H1 (cell line): ENCODE measurements at regions not wholly inside any gene's neighbourhood (a gene's known extent, or its start where the extent isn't known, plus 50 kb on each side); places are given as distances from the start of the nearest gene placed in this dataset.

ENCODE experiments used
- CTCF ChIA-PET: fragments of 300-600 bp; sonication (Branson Sonifier 250); formaldehyde crosslinking; loops from one replicate; lab custom pipeline; 2021; ENCODE audit not compliant: partially characterized antibody; lab: Charles Lee
- POLR2A ChIA-PET: fragments of 300-600 bp; sonication (Branson Sonifier 250); formaldehyde crosslinking; loops from one replicate; lab custom pipeline; 2021; ENCODE audit warnings: inconsistent platforms; ENCODE audit not compliant: partially characterized antibody; lab: Charles Lee
- DNase-seq, 2 experiments: peaks; one replicate each; pipeline versions ENCODE4 v3.0.0 to v3.0.0-alpha.2; 2010 to 2022; ENCODE audit warnings: low spot score in 2 of 2, low read depth in 1 of 2, mixed read lengths in 1 of 2
- FAIRE-seq: peaks from 2 replicates; lab custom pipeline; 2011; peaks lifted over from hg19 to GRCh38; lab: Jason Lieb, UNC
- H2AFZ ChIP-seq: 2 replicates; pipeline ENCODE4 v1.8.1; 2012; ENCODE audit warnings: low read length, inconsistent platforms
- H2AK5ac ChIP-seq: 2 replicates; pipeline ENCODE4 v1.6.1; 2013; ENCODE audit warnings: low read depth, low read length
- H2BK120ac ChIP-seq: replicated peaks from 2 replicates; pipeline ENCODE3; 2013; ENCODE audit warnings: low read depth, low read length, inconsistent platforms
- H2BK12ac ChIP-seq: 2 replicates; pipeline ENCODE4 v1.6.1; 2013; ENCODE audit warnings: low read depth, low read length
- H2BK15ac ChIP-seq: 2 replicates; pipeline ENCODE4 v1.6.1; 2013; ENCODE audit warnings: low read length
- H2BK20ac ChIP-seq: 2 replicates; pipeline ENCODE4 v1.6.1; 2013; ENCODE audit warnings: low read length
- H2BK5ac ChIP-seq: 2 replicates; pipeline ENCODE4 v1.6.1; 2013; ENCODE audit warnings: low read depth, low read length
- H3K14ac ChIP-seq: 2 replicates; pipeline ENCODE4 v1.6.1; 2013; ENCODE audit warnings: inconsistent platforms; ENCODE audit not compliant: insufficient read length
- H3K18ac ChIP-seq: 2 replicates; pipeline ENCODE4 v1.6.1; 2013; ENCODE audit warnings: low read length; ENCODE audit errors: extremely low read depth
- H3K23ac ChIP-seq: 2 replicates; pipeline ENCODE4 v1.6.1; 2013; ENCODE audit warnings: inconsistent platforms; ENCODE audit not compliant: insufficient read length
- H3K23me2 ChIP-seq: 2 replicates; pipeline ENCODE4 v1.6.1; 2013; ENCODE audit warnings: low read depth, low read length
- H3K27ac ChIP-seq: 2 replicates; pipeline ENCODE4 v1.6.1; 2011; ENCODE audit warnings: low read depth, low read length, inconsistent platforms
- H3K27me3 ChIP-seq, 4 experiments: replicated peaks in 1 of 4; 1 replicate in 1 of 4; 2 replicates in 3 of 4; pipeline versions ENCODE4 v1.6.1 to v1.8.1; 2011 to 2013; ENCODE audit warnings: low read length in 3 of 4, mild to moderate bottlenecking in 3 of 4, inconsistent platforms in 2 of 4, mixed read lengths in 2 of 4, moderate library complexity in 1 of 4; ENCODE audit not compliant: control insufficient read depth in 3 of 4, insufficient read depth in 3 of 4; ENCODE audit errors: extremely low read depth in 1 of 4
- H3K36me3 ChIP-seq, 4 experiments: 2 replicates each; pipeline versions ENCODE4 v1.6.1 to v1.8.1; 2011 to 2013; ENCODE audit warnings: mild to moderate bottlenecking in 4 of 4, low read length in 3 of 4, moderate library complexity in 2 of 4, control low read depth in 1 of 4, inconsistent platforms in 1 of 4; ENCODE audit not compliant: insufficient read depth in 4 of 4, control insufficient read depth in 2 of 4
- H3K4ac ChIP-seq: replicated peaks from 2 replicates; pipeline ENCODE3; 2013; ENCODE audit warnings: low read length, low read depth, mixed read lengths, inconsistent platforms; ENCODE audit not compliant: insufficient read length
- H3K4me1 ChIP-seq, 4 experiments: replicated peaks in 1 of 4; 1 replicate in 1 of 4; 2 replicates in 3 of 4; pipeline versions ENCODE4 v1.6.1 to v1.8.1; 2011 to 2013; ENCODE audit warnings: low read length in 3 of 4, inconsistent platforms in 2 of 4, mixed read lengths in 1 of 4; ENCODE audit not compliant: insufficient read depth in 4 of 4, control insufficient read depth in 3 of 4
- H3K4me2 ChIP-seq, 2 experiments: 2 replicates each; pipeline versions ENCODE4 v1.6.1 to v1.8.1; 2011 to 2013; ENCODE audit warnings: low read depth in 2 of 2, low read length in 2 of 2, control low read depth in 1 of 2, inconsistent platforms in 1 of 2, mild to moderate bottlenecking in 1 of 2; ENCODE audit not compliant: insufficient read depth in 1 of 2
- H3K4me3 ChIP-seq, 4 experiments: fragments of 200-600, 300-600 bp in 1 of 4; sonication (generic), shearing (Covaris generic), sonication (Bioruptor Twin) in 1 of 4; 2 replicates each; pipeline versions ENCODE4 v1.5.1 to v1.8.1; 2011 to 2016; ENCODE audit warnings: low read length in 4 of 4, low read depth in 3 of 4, control low read depth in 2 of 4, inconsistent platforms in 2 of 4, mild to moderate bottlenecking in 2 of 4, mixed read lengths in 1 of 4, moderate library complexity in 1 of 4; ENCODE audit not compliant: insufficient read depth in 2 of 4; ENCODE audit errors: extremely low read depth in 1 of 4
- H3K56ac ChIP-seq: replicated peaks from 2 replicates; pipeline ENCODE3; 2013; ENCODE audit warnings: low read depth, mild to moderate bottlenecking, mixed read lengths, low read length, inconsistent platforms; ENCODE audit not compliant: insufficient read length
- H3K79me1 ChIP-seq: 2 replicates; pipeline ENCODE4 v1.6.1; 2013; ENCODE audit warnings: low read depth, low read length, control low read depth
- H3K79me2 ChIP-seq, 2 experiments: 2 replicates each; pipeline versions ENCODE4 v1.6.1 to v1.8.1; 2012 to 2013; ENCODE audit warnings: low read length in 2 of 2, mild to moderate bottlenecking in 2 of 2, inconsistent platforms in 1 of 2; ENCODE audit not compliant: insufficient read depth in 2 of 2, control insufficient read depth in 1 of 2
- H3K9ac ChIP-seq, 4 experiments: replicated peaks in 1 of 4; 1 replicate in 1 of 4; 2 replicates in 3 of 4; pipeline versions ENCODE4 v1.6.1 to v1.8.1; 2011 to 2013; ENCODE audit warnings: low read depth in 3 of 4, low read length in 3 of 4, control low read depth in 2 of 4, mild to moderate bottlenecking in 2 of 4, moderate library complexity in 2 of 4, inconsistent platforms in 1 of 4; ENCODE audit errors: extremely low read depth in 1 of 4
- H3K9me3 ChIP-seq, 2 experiments: 2 replicates each; pipeline versions ENCODE4 v1.6.1 to v1.8.1; 2012 to 2013; ENCODE audit warnings: mild to moderate bottlenecking in 2 of 2, moderate library complexity in 2 of 2, control low read depth in 1 of 2, inconsistent platforms in 1 of 2, low read depth in 1 of 2, low read length in 1 of 2, mixed read lengths in 1 of 2; ENCODE audit not compliant: insufficient read depth in 2 of 2
- H4K20me1 ChIP-seq, 2 experiments: replicated peaks in 1 of 2; 2 replicates each; pipeline versions ENCODE3 to v1.8.1; 2011 to 2013; ENCODE audit warnings: inconsistent platforms in 2 of 2, low read length in 2 of 2, mild to moderate bottlenecking in 1 of 2; ENCODE audit not compliant: insufficient read depth in 2 of 2, control insufficient read depth in 1 of 2
- H4K5ac ChIP-seq: 2 replicates; pipeline ENCODE4 v1.6.1; 2013; ENCODE audit warnings: low read length, low read depth, mixed read lengths, inconsistent platforms; ENCODE audit not compliant: insufficient read length
- H4K8ac ChIP-seq: 2 replicates; pipeline ENCODE4 v1.8.0; 2013; ENCODE audit warnings: mild to moderate bottlenecking, moderate library complexity, low read length, inconsistent platforms; ENCODE audit not compliant: insufficient read depth; ENCODE audit errors: extremely low read depth
- H4K91ac ChIP-seq: replicated peaks from 2 replicates; pipeline ENCODE3; 2013; ENCODE audit warnings: low read length, mixed read lengths, inconsistent platforms; ENCODE audit not compliant: insufficient read length
- KDM5A ChIP-seq: fragments of 200-600 bp; IDR thresholded peaks from 2 replicates; pipeline ENCODE4 v1.7.1; 2012; ENCODE audit warnings: mild to moderate bottlenecking, low read length, inconsistent platforms, mixed read lengths
- SIRT6 ChIP-seq: IDR thresholded peaks from one replicate; pipeline ENCODE4 v1.7.1; 2012; ENCODE audit warnings: low read length, inconsistent platforms
- SP2 ChIP-seq: IDR thresholded peaks from 2 replicates; pipeline ENCODE4 v1.6.1; 2012; ENCODE audit warnings: mild to moderate bottlenecking, low read length, inconsistent platforms

- POLR2A ChIA-PET = no interaction called here
- H3K4me3 ChIP-seq = no peak overlapping the region
- no peaks in the 10 kb centered on the region for H3K23me2 ChIP-seq
- no peaks in the 10 kb centered on the region for H3K79me2 ChIP-seq
- H3K14ac ChIP-seq = no peak overlapping the region
- no peak overlapping the region for H2BK15ac ChIP-seq
- H3K4me1 ChIP-seq = no peaks in the 10 kb centered on the region
- no peaks in the 10 kb centered on the region for H3K36me3 ChIP-seq
- H3K9ac ChIP-seq = no peak overlapping the region
- FAIRE-seq = no peak
- H2BK12ac ChIP-seq = no peak overlapping the region
- no peak overlapping the region for H3K23ac ChIP-seq
- no peak overlapping the region for H3K18ac ChIP-seq
- H3K27ac ChIP-seq = no peak overlapping the region
- no peaks in the 10 kb centered on the region for H4K20me1 ChIP-seq
- no peaks in the 10 kb centered on the region for H3K9me3 ChIP-seq
- no peaks in the 10 kb centered on the region for H3K79me1 ChIP-seq
- CTCF ChIA-PET = no interaction called here
- no peak overlapping the region for H2BK5ac ChIP-seq
- H4K8ac ChIP-seq = no peak overlapping the region
- no peak overlapping the region for H2AK5ac ChIP-seq
- no peak overlapping the region for H3K56ac ChIP-seq
- no peak overlapping the region for H2AFZ ChIP-seq
- H3K4ac ChIP-seq = no peak overlapping the region
- H4K91ac ChIP-seq = no peak overlapping the region
- TF ChIP-seq KDM5A (no peak), SP2 (no peak), SIRT6 (no peak)
- TF ChIP-seq, all 59 proteins: peak for 0
- Histone ChIP-seq H3K27me3 (no peaks in the 10 kb centered on the region), H2BK120ac (no peak overlapping the region), H3K4me2 (no peak overlapping the region), H4K5ac (no peak overlapping the region), H2BK20ac (no peak overlapping the region)
- DNase-seq = no peak
Measured at GRCh38 chr5:39638813-39639212, 214.0 kb upstream of the DAB2 start.
